Esophagus muscularis mucosa (tissue), 4 donors: ENCODE measurements at regions not wholly inside any gene's neighbourhood (a gene's known extent, or its start where the extent isn't known, plus 50 kb on each side); places are given as distances from the start of the nearest gene placed in this dataset.
A peak's percentile ranks its signal among the peaks of the same experiment; 100 is the strongest.

Experiments used
- DNase-seq: peaks from one replicate; pipeline ENCODE4 v3.0.0-alpha.2; 2017; ENCODE audit errors: extremely low spot score
- H3K27ac ChIP-seq, 4 donors: fragments of 200-600 bp; sonication (generic); replicated peaks in 1 of 4; 1 replicate in 3 of 4; 2 replicates in 1 of 4; pipeline ENCODE4 v1.5.1; 2016 to 2019; ENCODE audit warnings: mild to moderate bottlenecking in 1 of 4
- H3K27me3 ChIP-seq, 4 donors: fragments of 200-600 bp; sonication (generic); one replicate each; pipeline versions ENCODE4 v1.5.1 to v1.6.0; 2016 to 2019
- H3K36me3 ChIP-seq, 4 donors: fragments of 200-600 bp; sonication (generic); one replicate each; pipeline ENCODE4 v1.5.1; 2016 to 2019
- H3K4me1 ChIP-seq, 4 donors: fragments of 200-600 bp; sonication (generic); one replicate each; pipeline ENCODE4 v1.5.1; 2016 to 2019
- H3K4me3 ChIP-seq, 4 donors: fragments of 200-600 bp; sonication (generic); 1 replicate in 2 of 4; 2 replicates in 2 of 4; pipeline ENCODE4 v1.5.1; 2016 to 2019; ENCODE audit warnings: mild to moderate bottlenecking in 4 of 4, moderate library complexity in 1 of 4
- H3K9me3 ChIP-seq, 4 donors: fragments of 200-600 bp; sonication (generic); 1 replicate in 3 of 4; 2 replicates in 1 of 4; pipeline ENCODE4 v1.5.1; 2016 to 2019
- CTCF ChIP-seq, 3 experiments: fragments of 200-600 bp in 2 of 3; fragments of 450-650 bp in 1 of 3; sonication (generic) in 2 of 3; IDR thresholded peaks; one replicate each; pipeline ENCODE4 v1.5.1; 2017 to 2019; ENCODE audit warnings: antibody characterized with exemption in 3 of 3, mild to moderate bottlenecking in 2 of 3, moderate library complexity in 1 of 3
- EP300 ChIP-seq: sonication (generic); formaldehyde crosslinking; IDR thresholded peaks from one replicate; pipeline ENCODE4 v1.6.1; 2017; ENCODE audit warnings: antibody characterized with exemption
- POLR2A ChIP-seq: fragments of 450-650 bp; IDR thresholded peaks from one replicate; pipeline ENCODE4 v1.6.1; 2017; ENCODE audit warnings: antibody characterized with exemption, moderate library complexity, mild to moderate bottlenecking, low read depth
- POLR2AphosphoS5 ChIP-seq, 2 donors: sonication (generic); formaldehyde crosslinking; IDR thresholded peaks; one replicate each; pipeline ENCODE4 v1.6.1; 2017; ENCODE audit warnings: antibody characterized with exemption in 2 of 2
- WGBS: methylation state at CpG from one replicate; pipeline ENCODE4 v1.1.5; 2018; 5-methylcytosine and 5-hydroxymethylcytosine counted together
- intact Hi-C: fragments of 100-400 bp; cut with DNase I; formaldehyde crosslinking; loops from one replicate; pipeline ENCODE4 v1.15.1; 2023

GRCh38 chr5:124692950-124693349, 53.5 kb downstream of the ZNF608 start:
- Histone ChIP-seq H3K36me3 (no peaks in the 10 kb centered on the region), H3K27me3 (no peaks in the 10 kb centered on the region), H3K9me3 (no peaks in the 10 kb centered on the region), H3K4me1 (peaks cover 23 to 87% (median 67%) of the 10 kb centered on the region in 4 donors), H3K4me3 (no peak overlapping the region), H3K27ac (peak overlapping the region; percentile 40 to 67 (median 64))
- intact Hi-C loops, result no loop called here
- WGBS, result 100% methylated on average over 2 of the region's 2 CpGs
- TF ChIP-seq POLR2AphosphoS5 (IDR thresholded peaks at IDR 0.05) (no peak), CTCF (IDR thresholded peaks at IDR 0.05) (no peak), POLR2A (no peak), EP300 (no peak)
- DNase-seq, result no peak

GRCh38 chr5:124692324-124692723, 54.1 kb downstream of the ZNF608 start:
- 42% methylated on average over 3 of the region's 3 CpGs for WGBS
- no peak for DNase-seq
- H3K27me3 ChIP-seq, result no peaks in the 10 kb centered on the region
- peak overlapping the region; percentile 40 to 67 (median 64) for H3K27ac ChIP-seq
- H3K4me3 ChIP-seq, result no peak overlapping the region
- peaks cover 17 to 87% (median 67%) of the 10 kb centered on the region in 4 donors for H3K4me1 ChIP-seq
- intact Hi-C loops, result no loop called here
- no peaks in the 10 kb centered on the region for H3K36me3 ChIP-seq
- TF ChIP-seq POLR2AphosphoS5 (IDR thresholded peaks at IDR 0.05) (peak in 1 of 2 donors; percentile 29), CTCF (IDR thresholded peaks at IDR 0.05) (no peak)
- no peaks in the 10 kb centered on the region for H3K9me3 ChIP-seq

GRCh38 chr5:124689653-124690052, 56.8 kb downstream of the ZNF608 start:
- peaks cover 17 to 82% (median 71%) of the 10 kb centered on the region in 4 donors for H3K4me1 ChIP-seq
- intact Hi-C loops, result no loop called here
- TF ChIP-seq POLR2AphosphoS5 (IDR thresholded peaks at IDR 0.05) (no peak), EP300 (no peak)

GRCh38 chr5:124686239-124687004, 60.0 kb downstream of the ZNF608 start:
- H3K4me3 ChIP-seq, result no peak overlapping the region
- peaks cover 19 to 75% (median 68%) of the 10 kb centered on the region in 4 donors for H3K4me1 ChIP-seq
- no peaks in the 10 kb centered on the region for H3K9me3 ChIP-seq
- peak overlapping the region in 3 of 4 donors; percentile 8 to 62 (median 47) for H3K27ac ChIP-seq
- no peak for DNase-seq
- no peaks in the 10 kb centered on the region for H3K36me3 ChIP-seq
- TF ChIP-seq POLR2A (no peak), CTCF (IDR thresholded peaks at IDR 0.05) (no peak), POLR2AphosphoS5 (IDR thresholded peaks at IDR 0.05) (no peak), EP300 (no peak)
- H3K27me3 ChIP-seq, result no peaks in the 10 kb centered on the region
- 78% methylated on average over 3 of the region's 3 CpGs for WGBS
- intact Hi-C loops, result no loop called here

More at GRCh38 chr5:124689653-124690052, 56.8 kb downstream of the ZNF608 start:
- H3K27me3 ChIP-seq, result no peaks in the 10 kb centered on the region
- H3K9me3 ChIP-seq, result no peaks in the 10 kb centered on the region
- H3K36me3 ChIP-seq, result no peaks in the 10 kb centered on the region
- no peak for DNase-seq
- H3K27ac ChIP-seq, result no peak overlapping the region
- no peak overlapping the region for H3K4me3 ChIP-seq

- peak overlapping the region; percentile 1 to 54 (median 20) for H3K27ac ChIP-seq
- no peak overlapping the region for H3K4me3 ChIP-seq
- H3K4me1 ChIP-seq, result peaks cover 19 to 72% (median 62%) of the 10 kb centered on the region in 4 donors
- no peak for DNase-seq
- no peaks in the 10 kb centered on the region for H3K9me3 ChIP-seq
- TF ChIP-seq CTCF (IDR thresholded peaks at IDR 0.05) (no peak), POLR2AphosphoS5 (IDR thresholded peaks at IDR 0.05) (no peak), POLR2A (no peak), EP300 (no peak)
- H3K36me3 ChIP-seq, result no peaks in the 10 kb centered on the region
- H3K27me3 ChIP-seq, result no peaks in the 10 kb centered on the region
- 91% methylated on average over 3 of the region's 3 CpGs for WGBS
- intact Hi-C loops, result no loop called here
Measured at GRCh38 chr5:124685404-124685930, 61.0 kb downstream of the ZNF608 start.
